Gastrocnemius medialis (tissue), 4 donors: ENCODE measurements at regions not wholly inside any gene's neighbourhood (a gene's known extent, or its start where the extent isn't known, plus 50 kb on each side); places are given as distances from the start of the nearest gene placed in this dataset.

ENCODE experiments used
- ATAC-seq, 2 donors: fragments of 150-250 bp; one replicate each; pipeline ENCODE4 v1.9.1; 2016
- DNase-seq, 2 donors: peaks; one replicate each; pipeline ENCODE4 v3.0.0-alpha.2; 2019
- H3K27ac ChIP-seq, 4 donors: fragments of 200-600 bp; sonication (generic); 1 replicate in 1 of 4; 2 replicates in 3 of 4; pipeline ENCODE4 v1.5.1; 2016 to 2018; ENCODE audit warnings: mild to moderate bottlenecking in 2 of 4, moderate library complexity in 1 of 4
- H3K27me3 ChIP-seq, 3 donors: fragments of 200-600 bp; sonication (generic) in 2 of 3; 1 replicate in 1 of 3; 2 replicates in 2 of 3; pipeline versions ENCODE4 v1.5.1 to v1.6.0; 2016 to 2019; ENCODE audit warnings: mild to moderate bottlenecking in 1 of 3, moderate library complexity in 1 of 3
- H3K36me3 ChIP-seq, 2 donors: fragments of 200-600 bp; sonication (generic) in 1 of 2; one replicate each; pipeline ENCODE4 v1.5.1; 2017 to 2018
- H3K4me1 ChIP-seq, 2 donors: fragments of 200-600 bp; sonication (generic) in 1 of 2; one replicate each; pipeline ENCODE4 v1.5.1; 2016 to 2017; ENCODE audit warnings: mild to moderate bottlenecking in 2 of 2
- H3K4me3 ChIP-seq, 4 donors: fragments of 200-600 bp; sonication (generic) in 3 of 4; 1 replicate in 1 of 4; 2 replicates in 3 of 4; pipeline ENCODE4 v1.5.1; 2016 to 2019; ENCODE audit warnings: mild to moderate bottlenecking in 2 of 4
- H3K9me3 ChIP-seq, 3 donors: fragments of 200-600 bp; sonication (generic) in 2 of 3; 1 replicate in 1 of 3; 2 replicates in 2 of 3; pipeline ENCODE4 v1.5.1; 2016 to 2019
- POLR2A ChIP-seq, 2 donors: fragments of 450-650 bp; IDR thresholded peaks; one replicate each; pipeline ENCODE4 v1.6.1; 2017; ENCODE audit warnings: antibody characterized with exemption in 2 of 2, mild to moderate bottlenecking in 2 of 2, moderate library complexity in 2 of 2
- in situ Hi-C, 4 donors: fragments of 200-750 bp; cut with MboI; loops; one replicate each; pipeline versions ENCODE4 v1.15.0 to v1.8.0; 2017; ENCODE audit warnings: low sequenced_read_pairs in 4 of 4
- intact Hi-C: fragments of 100-400 bp; cut with DNase I; formaldehyde crosslinking; loops from one replicate; pipeline ENCODE4 v1.15.1; 2023; ENCODE audit warnings: low total_unique reads
- TF ChIP-seq, protein P1 (sequence below), 5 experiments: fragments of 450-650 bp in 3 of 5; fragments of 200-600 bp in 2 of 5; sonication (generic) in 2 of 5; IDR thresholded peaks in 4 of 5; conservative IDR thresholded peaks in 1 of 5; 1 replicate in 4 of 5; 2 replicates in 1 of 5; pipeline ENCODE4 v1.5.1; 2016 to 2019; ENCODE audit warnings: antibody characterized with exemption in 5 of 5, mild to moderate bottlenecking in 3 of 5, moderate library complexity in 3 of 5

DNA sequence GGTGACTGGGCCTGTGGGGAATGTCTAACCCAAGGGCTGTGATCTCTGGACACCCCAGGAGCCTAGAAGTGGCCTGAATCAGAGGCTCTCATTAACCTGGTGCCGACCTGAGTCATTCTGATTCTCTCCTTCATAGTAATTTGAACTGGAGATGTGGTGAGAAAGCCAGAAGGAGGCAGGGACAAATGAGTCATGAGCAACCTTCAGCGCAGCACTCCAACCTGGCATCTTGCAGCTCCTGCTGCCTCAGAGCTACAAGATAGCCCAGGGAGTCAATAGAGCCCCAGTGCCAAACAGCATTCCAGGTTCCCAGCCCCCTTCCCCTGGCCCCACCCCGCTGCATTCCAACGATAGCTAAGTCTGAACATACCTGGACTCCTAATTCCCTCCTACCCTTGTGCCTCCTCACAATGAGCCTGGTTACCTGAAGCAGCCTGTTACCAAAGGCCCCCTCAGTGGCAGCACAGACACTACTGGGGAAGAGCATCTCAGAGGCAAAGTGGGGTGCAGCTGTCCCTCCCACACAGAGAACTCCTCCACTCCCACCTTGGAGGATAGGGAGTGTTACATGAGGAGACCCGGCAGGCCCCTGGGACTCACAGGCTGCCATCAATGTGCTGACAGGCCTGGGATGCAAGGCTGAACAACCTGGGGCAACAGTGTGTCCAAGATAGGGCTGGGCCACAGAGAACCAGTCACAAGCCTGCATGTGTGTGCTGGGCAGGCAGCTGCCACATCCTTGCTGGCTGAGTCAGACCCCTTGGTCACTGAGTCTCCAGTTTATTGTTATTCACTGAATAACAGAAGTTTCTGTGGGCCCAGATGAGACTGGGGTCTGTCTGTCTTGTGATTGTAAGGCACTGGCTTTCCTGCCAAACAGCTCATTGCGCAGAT lies 76.8 kb upstream of the LEP start:
- no peak for ATAC-seq
- in situ Hi-C loops, result no loop called here

GRCh38 chr7:128164955-128165670 lies 76.0 kb upstream of the LEP start:
- no peak for ATAC-seq
- in situ Hi-C loops, result no loop called here

More for the DNA sequence above, 76.8 kb upstream of the LEP start:
- TF ChIP-seq, protein P1, sequence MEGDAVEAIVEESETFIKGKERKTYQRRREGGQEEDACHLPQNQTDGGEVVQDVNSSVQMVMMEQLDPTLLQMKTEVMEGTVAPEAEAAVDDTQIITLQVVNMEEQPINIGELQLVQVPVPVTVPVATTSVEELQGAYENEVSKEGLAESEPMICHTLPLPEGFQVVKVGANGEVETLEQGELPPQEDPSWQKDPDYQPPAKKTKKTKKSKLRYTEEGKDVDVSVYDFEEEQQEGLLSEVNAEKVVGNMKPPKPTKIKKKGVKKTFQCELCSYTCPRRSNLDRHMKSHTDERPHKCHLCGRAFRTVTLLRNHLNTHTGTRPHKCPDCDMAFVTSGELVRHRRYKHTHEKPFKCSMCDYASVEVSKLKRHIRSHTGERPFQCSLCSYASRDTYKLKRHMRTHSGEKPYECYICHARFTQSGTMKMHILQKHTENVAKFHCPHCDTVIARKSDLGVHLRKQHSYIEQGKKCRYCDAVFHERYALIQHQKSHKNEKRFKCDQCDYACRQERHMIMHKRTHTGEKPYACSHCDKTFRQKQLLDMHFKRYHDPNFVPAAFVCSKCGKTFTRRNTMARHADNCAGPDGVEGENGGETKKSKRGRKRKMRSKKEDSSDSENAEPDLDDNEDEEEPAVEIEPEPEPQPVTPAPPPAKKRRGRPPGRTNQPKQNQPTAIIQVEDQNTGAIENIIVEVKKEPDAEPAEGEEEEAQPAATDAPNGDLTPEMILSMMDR (IDR thresholded peaks at IDR 0.05 in 4 of 5, conservative IDR thresholded peaks at IDR 0.05 in 1 of 5), result no peak
- no peak for TF ChIP-seq POLR2A (IDR thresholded peaks at IDR 0.05)
- Histone ChIP-seq H3K9me3 (no peaks in the 10 kb centered on the region), H3K4me1 (peaks cover 3 to 15% of the 10 kb centered on the region in 2 donors), H3K27me3 (peaks cover 50 to 61% (median 54%) of the 10 kb centered on the region in 3 donors), H3K4me3 (no peak overlapping the region), H3K27ac (no peak overlapping the region), H3K36me3 (no peaks in the 10 kb centered on the region)
- intact Hi-C loops, result no loop called here
- no peak for DNase-seq

DNA sequence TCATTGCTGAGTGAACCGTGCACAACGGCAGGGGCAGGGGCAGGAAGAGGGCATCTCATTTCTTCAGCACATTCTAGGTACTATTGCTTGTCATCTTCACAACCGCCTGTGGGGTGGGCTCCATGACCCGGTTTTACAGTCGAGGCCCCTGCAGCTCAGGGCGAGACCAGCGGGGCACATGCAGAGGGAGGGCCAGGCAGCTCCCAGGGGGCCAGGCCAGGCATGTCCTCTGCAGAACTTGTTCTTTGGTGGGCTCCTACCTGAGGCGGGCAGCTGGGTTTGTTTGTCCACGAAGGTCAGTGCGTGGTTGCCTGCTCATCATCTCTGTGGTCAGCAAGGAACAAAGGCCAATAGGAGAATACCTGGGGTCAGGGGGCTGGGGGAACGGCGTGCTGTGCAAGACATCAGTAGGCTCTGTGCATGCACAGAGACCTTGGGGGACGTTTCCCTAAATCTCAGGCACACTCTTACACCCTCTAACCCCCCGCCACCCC lies 75.1 kb upstream of the LEP start:
- intact Hi-C loops (no loop called here), in situ Hi-C loops (no loop called here)
- H3K27ac ChIP-seq, result no peak overlapping the region
- H3K4me1 ChIP-seq, result peaks cover 3 to 15% of the 10 kb centered on the region in 2 donors
- DNase-seq, result no peak
- H3K36me3 ChIP-seq, result no peaks in the 10 kb centered on the region
- no peak overlapping the region for H3K4me3 ChIP-seq
- no peak for TF ChIP-seq POLR2A (IDR thresholded peaks at IDR 0.05)
- TF ChIP-seq, protein P1 (IDR thresholded peaks at IDR 0.05 in 4 of 5, conservative IDR thresholded peaks at IDR 0.05 in 1 of 5), result no peak
- no peak for ATAC-seq
- H3K9me3 ChIP-seq, result no peaks in the 10 kb centered on the region
- peaks cover 50 to 66% (median 66%) of the 10 kb centered on the region in 3 donors for H3K27me3 ChIP-seq

More at GRCh38 chr7:128164955-128165670, 76.0 kb upstream of the LEP start:
- no peaks in the 10 kb centered on the region for H3K36me3 ChIP-seq
- no peak overlapping the region for H3K4me3 ChIP-seq
- peaks cover 3 to 15% of the 10 kb centered on the region in 2 donors for H3K4me1 ChIP-seq
- TF ChIP-seq, protein P1 (IDR thresholded peaks at IDR 0.05 in 4 of 5, conservative IDR thresholded peaks at IDR 0.05 in 1 of 5), result no peak
- no peak for TF ChIP-seq POLR2A (IDR thresholded peaks at IDR 0.05)
- no peak overlapping the region for H3K27ac ChIP-seq
- intact Hi-C loops, result no loop called here
- H3K9me3 ChIP-seq, result no peaks in the 10 kb centered on the region
- DNase-seq, result no peak
- H3K27me3 ChIP-seq, result peaks cover 50 to 61% (median 60%) of the 10 kb centered on the region in 3 donors

- DNase-seq, result no peak
- TF ChIP-seq, protein P1 (IDR thresholded peaks at IDR 0.05 in 4 of 5, conservative IDR thresholded peaks at IDR 0.05 in 1 of 5), result no peak
- no peak for TF ChIP-seq POLR2A (IDR thresholded peaks at IDR 0.05)
- Histone ChIP-seq H3K4me1 (peaks cover 3 to 15% of the 10 kb centered on the region in 2 donors), H3K27me3 (peaks cover 50 to 66% (median 66%) of the 10 kb centered on the region in 3 donors), H3K27ac (no peak overlapping the region), H3K9me3 (no peaks in the 10 kb centered on the region), H3K4me3 (peak overlapping the region; percentile 23 to 48 (median 46)), H3K36me3 (no peaks in the 10 kb centered on the region)
- ATAC-seq, result no peak
- in situ Hi-C loops (no loop called here), intact Hi-C loops (no loop called here)
These were observed 74.5 kb upstream of the LEP start for GRCh38 chr7:128166603-128167041.
